ENCODE measurements at regions not wholly inside any gene's neighbourhood (a gene's known extent, or its start where the extent isn't known, plus 50 kb on each side); places are given as distances from the start of the nearest gene placed in this dataset.

- H3K27me3 ChIP-seq: no peaks in the 10 kb centered on the region
- no peaks in the 10 kb centered on the region for H3K4me1 ChIP-seq
- intact Hi-C loops (cut with DNase I; ENCODE audit: low total_unique reads): no loop called here
- DNase-seq: no peak
- no peak overlapping the region for H3K4me3 ChIP-seq
- no peaks in the 10 kb centered on the region for H3K36me3 ChIP-seq
- WGBS, 2 donors (ENCODE audit: low coverage in 1 of 2): 51 to 83% methylated on average over 3 of the region's 3 CpGs
- no peak overlapping the region for H3K27ac ChIP-seq
- no peak for TF ChIP-seq POLR2AphosphoS5 (IDR thresholded peaks at IDR 0.05)
- in situ Hi-C loops (cut with MboI; ENCODE audit: low pct_ligation_motif_present in 1 of 4, low pct_unique_long_range_greater_than_20kb in 1 of 4, low sequenced_read_pairs in 3 of 4): no loop called here
- H3K9me3 ChIP-seq: no peaks in the 10 kb centered on the region
These were observed 353.4 kb downstream of the CCSER2 start for GRCh38 chr10:84681781-84682180.

DNA sequence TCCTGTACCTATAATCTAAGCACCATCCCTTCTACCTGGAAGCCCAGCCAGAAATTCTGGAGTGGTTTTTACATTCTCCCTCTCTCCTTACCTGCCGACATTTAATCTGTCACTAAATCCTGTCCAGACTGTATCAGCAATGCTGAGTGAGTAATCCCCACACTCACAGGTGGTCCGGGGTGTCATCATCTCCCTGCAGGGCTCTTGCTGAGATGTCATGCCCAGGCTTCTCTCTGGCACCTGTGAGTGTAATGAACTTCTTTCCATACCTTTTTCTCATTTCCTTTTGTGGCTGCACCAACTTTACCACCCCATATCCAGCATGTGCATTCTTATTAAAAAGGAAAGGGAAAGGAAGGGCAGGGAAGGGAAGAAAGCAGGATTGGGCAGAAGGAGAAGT lies 355.2 kb downstream of the CCSER2 start:
- 79 to 88% methylated on average over 2 of the region's 2 CpGs for WGBS, 2 donors (ENCODE audit: low coverage in 1 of 2)
- Histone ChIP-seq H3K36me3 (no peaks in the 10 kb centered on the region), H3K9me3 (no peaks in the 10 kb centered on the region), H3K27me3 (no peaks in the 10 kb centered on the region), H3K4me3 (no peak overlapping the region), H3K27ac (no peak overlapping the region), H3K4me1 (no peaks in the 10 kb centered on the region)
- intact Hi-C loops (cut with DNase I; ENCODE audit: low total_unique reads) (no loop called here), in situ Hi-C loops (cut with MboI; ENCODE audit: low pct_ligation_motif_present in 1 of 4, low pct_unique_long_range_greater_than_20kb in 1 of 4, low sequenced_read_pairs in 3 of 4) (no loop called here)
- no peak for TF ChIP-seq POLR2AphosphoS5 (IDR thresholded peaks at IDR 0.05)
- TF ChIP-seq, protein P1, sequence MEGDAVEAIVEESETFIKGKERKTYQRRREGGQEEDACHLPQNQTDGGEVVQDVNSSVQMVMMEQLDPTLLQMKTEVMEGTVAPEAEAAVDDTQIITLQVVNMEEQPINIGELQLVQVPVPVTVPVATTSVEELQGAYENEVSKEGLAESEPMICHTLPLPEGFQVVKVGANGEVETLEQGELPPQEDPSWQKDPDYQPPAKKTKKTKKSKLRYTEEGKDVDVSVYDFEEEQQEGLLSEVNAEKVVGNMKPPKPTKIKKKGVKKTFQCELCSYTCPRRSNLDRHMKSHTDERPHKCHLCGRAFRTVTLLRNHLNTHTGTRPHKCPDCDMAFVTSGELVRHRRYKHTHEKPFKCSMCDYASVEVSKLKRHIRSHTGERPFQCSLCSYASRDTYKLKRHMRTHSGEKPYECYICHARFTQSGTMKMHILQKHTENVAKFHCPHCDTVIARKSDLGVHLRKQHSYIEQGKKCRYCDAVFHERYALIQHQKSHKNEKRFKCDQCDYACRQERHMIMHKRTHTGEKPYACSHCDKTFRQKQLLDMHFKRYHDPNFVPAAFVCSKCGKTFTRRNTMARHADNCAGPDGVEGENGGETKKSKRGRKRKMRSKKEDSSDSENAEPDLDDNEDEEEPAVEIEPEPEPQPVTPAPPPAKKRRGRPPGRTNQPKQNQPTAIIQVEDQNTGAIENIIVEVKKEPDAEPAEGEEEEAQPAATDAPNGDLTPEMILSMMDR (IDR thresholded peaks at IDR 0.05): no peak
- no peak for TF ChIP-seq EP300 (IDR thresholded peaks at IDR 0.05; ENCODE audit: low read depth)
- TF ChIP-seq POLR2A (IDR thresholded peaks at IDR 0.05): no peak
- no peak for DNase-seq

DNA sequence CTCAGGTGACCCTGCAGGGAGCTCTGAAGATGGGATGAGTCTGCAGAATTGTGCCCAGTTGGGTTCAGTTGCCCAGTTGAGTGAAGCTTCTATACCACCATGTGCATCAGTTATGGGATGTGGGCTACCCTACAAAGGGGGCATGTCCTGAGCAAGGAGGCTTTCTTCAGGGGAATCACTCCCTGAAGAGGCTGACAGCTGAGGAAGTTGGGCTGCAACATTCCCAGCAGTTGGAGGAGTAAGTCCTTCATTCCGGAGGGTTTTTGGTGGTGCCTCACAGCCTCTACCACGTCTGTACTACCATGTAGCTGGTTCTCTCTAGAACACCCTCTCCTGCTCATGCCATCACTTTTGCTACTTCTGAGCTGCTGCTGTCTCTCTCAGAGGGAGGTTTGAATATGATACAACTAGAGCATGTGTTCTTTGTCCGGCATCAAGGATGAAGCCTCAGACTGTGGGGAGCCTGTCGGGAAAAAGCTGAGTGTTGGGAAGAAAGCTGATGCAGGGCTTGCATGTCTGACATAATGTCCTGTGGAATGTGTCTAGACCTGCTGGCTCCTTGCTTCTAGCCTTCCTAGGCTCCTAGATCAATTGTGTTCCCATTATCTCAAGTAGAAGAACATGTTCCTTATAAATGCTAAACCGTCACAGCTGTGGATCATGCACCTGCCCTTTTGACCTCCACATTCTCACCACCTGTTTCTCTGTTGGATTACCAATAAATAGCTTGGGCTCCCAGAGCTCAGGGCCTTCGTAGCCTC lies 355.8 kb downstream of the CCSER2 start:
- H3K27me3 ChIP-seq: no peaks in the 10 kb centered on the region
- in situ Hi-C loops (cut with MboI; ENCODE audit: low pct_ligation_motif_present in 1 of 4, low pct_unique_long_range_greater_than_20kb in 1 of 4, low sequenced_read_pairs in 3 of 4): no loop called here
- 56 to 86% methylated on average over 2 to 6 of the region's 6 CpGs for WGBS, 2 donors (ENCODE audit: low coverage in 1 of 2)
- H3K36me3 ChIP-seq: no peaks in the 10 kb centered on the region
- H3K9me3 ChIP-seq: no peaks in the 10 kb centered on the region
- H3K27ac ChIP-seq: no peak overlapping the region
- intact Hi-C loops (cut with DNase I; ENCODE audit: low total_unique reads): no loop called here
- no peak overlapping the region for H3K4me3 ChIP-seq
- no peak for DNase-seq
- no peaks in the 10 kb centered on the region for H3K4me1 ChIP-seq
- TF ChIP-seq, protein P1 (IDR thresholded peaks at IDR 0.05): no peak
- TF ChIP-seq POLR2AphosphoS5 (IDR thresholded peaks at IDR 0.05) (no peak), EP300 (IDR thresholded peaks at IDR 0.05; ENCODE audit: low read depth) (no peak), POLR2A (IDR thresholded peaks at IDR 0.05) (no peak)

GRCh38 chr10:84685047-84685660 lies 356.8 kb downstream of the CCSER2 start:
- intact Hi-C loops (cut with DNase I; ENCODE audit: low total_unique reads): no loop called here
- in situ Hi-C loops (cut with MboI; ENCODE audit: low pct_ligation_motif_present in 1 of 4, low pct_unique_long_range_greater_than_20kb in 1 of 4, low sequenced_read_pairs in 3 of 4): no loop called here
- Histone ChIP-seq H3K36me3 (no peaks in the 10 kb centered on the region), H3K27ac (no peak overlapping the region), H3K4me1 (no peaks in the 10 kb centered on the region), H3K4me3 (no peak overlapping the region), H3K27me3 (no peaks in the 10 kb centered on the region), H3K9me3 (no peaks in the 10 kb centered on the region)
- WGBS, 2 donors (ENCODE audit: low coverage in 1 of 2): 87% methylated on average over 3 of the region's 3 CpGs; no CpG with 5 or more reads in 1 of the 2 donors
- no peak for DNase-seq
- no peak for TF ChIP-seq POLR2AphosphoS5 (IDR thresholded peaks at IDR 0.05)
- TF ChIP-seq, protein P1 (IDR thresholded peaks at IDR 0.05): no peak
- TF ChIP-seq EP300 (IDR thresholded peaks at IDR 0.05; ENCODE audit: low read depth): no peak
- no peak for TF ChIP-seq POLR2A (IDR thresholded peaks at IDR 0.05)

Data from transverse colon (tissue), 4 donors.